MM.1S (cell line): ENCODE measurements at regions not wholly inside any gene's neighbourhood (a gene's known extent, or its start where the extent isn't known, plus 50 kb on each side); places are given as distances from the start of the nearest gene placed in this dataset.

Experiments
- EZH2 ChIP-seq: fragments of 300-600 bp; sonication (generic); optimal IDR thresholded peaks from 2 replicates; pipeline ENCODE3; 2017; ENCODE audit warnings: low read depth, mild to moderate bottlenecking, antibody characterized with exemption, low read length, mixed read lengths
- TF ChIP-seq, protein P1 (sequence below): fragments of 300-600 bp; sonication (generic); IDR thresholded peaks from 2 replicates; pipeline ENCODE4 v1.5.1; 2016; ENCODE audit warnings: antibody characterized with exemption, low read length, mixed read lengths

- TF ChIP-seq, protein P1, sequence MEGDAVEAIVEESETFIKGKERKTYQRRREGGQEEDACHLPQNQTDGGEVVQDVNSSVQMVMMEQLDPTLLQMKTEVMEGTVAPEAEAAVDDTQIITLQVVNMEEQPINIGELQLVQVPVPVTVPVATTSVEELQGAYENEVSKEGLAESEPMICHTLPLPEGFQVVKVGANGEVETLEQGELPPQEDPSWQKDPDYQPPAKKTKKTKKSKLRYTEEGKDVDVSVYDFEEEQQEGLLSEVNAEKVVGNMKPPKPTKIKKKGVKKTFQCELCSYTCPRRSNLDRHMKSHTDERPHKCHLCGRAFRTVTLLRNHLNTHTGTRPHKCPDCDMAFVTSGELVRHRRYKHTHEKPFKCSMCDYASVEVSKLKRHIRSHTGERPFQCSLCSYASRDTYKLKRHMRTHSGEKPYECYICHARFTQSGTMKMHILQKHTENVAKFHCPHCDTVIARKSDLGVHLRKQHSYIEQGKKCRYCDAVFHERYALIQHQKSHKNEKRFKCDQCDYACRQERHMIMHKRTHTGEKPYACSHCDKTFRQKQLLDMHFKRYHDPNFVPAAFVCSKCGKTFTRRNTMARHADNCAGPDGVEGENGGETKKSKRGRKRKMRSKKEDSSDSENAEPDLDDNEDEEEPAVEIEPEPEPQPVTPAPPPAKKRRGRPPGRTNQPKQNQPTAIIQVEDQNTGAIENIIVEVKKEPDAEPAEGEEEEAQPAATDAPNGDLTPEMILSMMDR: no peak
- TF ChIP-seq EZH2: no peak
These were observed 172.5 kb downstream of the DLEU7 start for GRCh38 chr13:50670847-50671496.
